Panc1 (cell line): ENCODE measurements at regions not wholly inside any gene's neighbourhood (a gene's known extent, or its start where the extent isn't known, plus 50 kb on each side); places are given as distances from the start of the nearest gene placed in this dataset.

ENCODE experiments used
- POLR2AphosphoS5 ChIP-seq: IDR thresholded peaks from 2 replicates; pipeline ENCODE4 v1.6.1; 2012; ENCODE audit warnings: mild to moderate bottlenecking, low read depth, low read length, moderate library complexity
- REST ChIP-seq, 2 experiments: IDR thresholded peaks; 2 replicates each; pipeline ENCODE4 v1.6.1; 2011 to 2012; ENCODE audit warnings: low read depth in 2 of 2, control low read depth in 1 of 2, low read length in 1 of 2, mild to moderate bottlenecking in 1 of 2, moderate library complexity in 1 of 2; ENCODE audit not compliant: insufficient read depth in 1 of 2
- SIN3A ChIP-seq: IDR thresholded peaks from 2 replicates; pipeline ENCODE4 v1.6.1; 2012; ENCODE audit warnings: low read depth, mild to moderate bottlenecking, low read length, moderate library complexity, borderline replicate concordance; ENCODE audit not compliant: insufficient read depth
- TCF7L2 ChIP-seq: IDR thresholded peaks from 2 replicates; pipeline ENCODE4 v1.6.1; 2011; ENCODE audit warnings: mild to moderate bottlenecking, low read depth, low read length, inconsistent platforms
- TF ChIP-seq, protein P1 (sequence below): fragments of 450-650 bp; IDR thresholded peaks from 2 replicates; pipeline ENCODE4 v1.5.1; 2017; ENCODE audit warnings: mild to moderate bottlenecking

DNA sequence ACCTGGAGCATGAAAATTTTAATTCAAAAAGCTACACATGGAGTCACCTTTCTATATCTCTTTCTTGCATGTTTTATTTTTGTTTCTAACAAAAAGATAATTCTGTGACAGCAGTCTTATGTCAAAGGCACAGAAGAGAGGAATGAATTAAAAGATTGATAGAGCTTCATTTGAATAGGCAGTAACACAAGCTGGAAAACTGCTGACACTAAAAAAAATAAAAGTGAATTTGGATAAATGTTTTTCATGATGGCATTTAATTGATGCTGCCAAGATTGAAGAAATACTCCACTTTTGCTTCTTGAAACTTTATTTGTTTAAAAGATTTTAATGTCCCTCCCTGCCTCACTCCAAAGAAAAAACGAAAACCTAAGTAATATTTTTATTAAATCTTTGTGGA lies 887.4 kb downstream of the PLA2G4A start:
- TF ChIP-seq, protein P1, sequence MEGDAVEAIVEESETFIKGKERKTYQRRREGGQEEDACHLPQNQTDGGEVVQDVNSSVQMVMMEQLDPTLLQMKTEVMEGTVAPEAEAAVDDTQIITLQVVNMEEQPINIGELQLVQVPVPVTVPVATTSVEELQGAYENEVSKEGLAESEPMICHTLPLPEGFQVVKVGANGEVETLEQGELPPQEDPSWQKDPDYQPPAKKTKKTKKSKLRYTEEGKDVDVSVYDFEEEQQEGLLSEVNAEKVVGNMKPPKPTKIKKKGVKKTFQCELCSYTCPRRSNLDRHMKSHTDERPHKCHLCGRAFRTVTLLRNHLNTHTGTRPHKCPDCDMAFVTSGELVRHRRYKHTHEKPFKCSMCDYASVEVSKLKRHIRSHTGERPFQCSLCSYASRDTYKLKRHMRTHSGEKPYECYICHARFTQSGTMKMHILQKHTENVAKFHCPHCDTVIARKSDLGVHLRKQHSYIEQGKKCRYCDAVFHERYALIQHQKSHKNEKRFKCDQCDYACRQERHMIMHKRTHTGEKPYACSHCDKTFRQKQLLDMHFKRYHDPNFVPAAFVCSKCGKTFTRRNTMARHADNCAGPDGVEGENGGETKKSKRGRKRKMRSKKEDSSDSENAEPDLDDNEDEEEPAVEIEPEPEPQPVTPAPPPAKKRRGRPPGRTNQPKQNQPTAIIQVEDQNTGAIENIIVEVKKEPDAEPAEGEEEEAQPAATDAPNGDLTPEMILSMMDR: no peak
- TF ChIP-seq SIN3A (no peak), TCF7L2 (no peak), POLR2AphosphoS5 (no peak), REST (IDR thresholded peaks at IDR 0.05; ENCODE audit: insufficient read depth in 1 of 2, low read depth in 2 of 2, low read length in 1 of 2) (no peak)
